ENCODE measurements at regions not wholly inside any gene's neighbourhood (a gene's known extent, or its start where the extent isn't known, plus 50 kb on each side); places are given as distances from the start of the nearest gene placed in this dataset.

- intact Hi-C loops (cut with micrococcal nuclease) = no loop called here
Observed at GRCh38 chr9:88077071-88077617, 61.1 kb downstream of the SPATA31C2 start.

GRCh38 chr9:88076286-88077070 is 61.8 kb downstream of the SPATA31C2 start:
- intact Hi-C loops (cut with micrococcal nuclease) = no loop called here

- intact Hi-C loops (cut with micrococcal nuclease) = no loop called here
Observed at GRCh38 chr9:88075966-88076285, 62.3 kb downstream of the SPATA31C2 start.

GRCh38 chr9:88075506-88075905 is 62.8 kb downstream of the SPATA31C2 start:
- intact Hi-C loops (cut with micrococcal nuclease) = no loop called here

GRCh38 chr9:88074931-88075330 is 63.3 kb downstream of the SPATA31C2 start:
- intact Hi-C loops (cut with micrococcal nuclease) = no loop called here

- intact Hi-C loops (cut with micrococcal nuclease) = no loop called here
Observed at GRCh38 chr9:88072831-88073375, 65.4 kb downstream of the SPATA31C2 start.

- intact Hi-C loops (cut with micrococcal nuclease) = no loop called here
Observed at GRCh38 chr9:88071331-88071730, 66.9 kb downstream of the SPATA31C2 start.

GRCh38 chr9:88065619-88066018 is 72.7 kb downstream of the SPATA31C2 start:
- intact Hi-C loops (cut with micrococcal nuclease) = no loop called here

GRCh38 chr9:88064554-88064953 is 73.7 kb downstream of the SPATA31C2 start:
- intact Hi-C loops (cut with micrococcal nuclease) = no loop called here

GRCh38 chr9:88060746-88061145 is 77.5 kb downstream of the SPATA31C2 start:
- intact Hi-C loops (cut with micrococcal nuclease) = no loop called here

- intact Hi-C loops (cut with micrococcal nuclease) = no loop called here
Observed at GRCh38 chr9:88059469-88059868, 78.8 kb downstream of the SPATA31C2 start.

GRCh38 chr9:88056876-88057275 is 81.4 kb downstream of the SPATA31C2 start:
- intact Hi-C loops (cut with micrococcal nuclease) = no loop called here

- intact Hi-C loops (cut with micrococcal nuclease) = no loop called here
Observed at GRCh38 chr9:88053856-88054501, 79.6 kb upstream of the CDK20 start.

GRCh38 chr9:88052321-88052965 is 78.1 kb upstream of the CDK20 start:
- intact Hi-C loops (cut with micrococcal nuclease) = no loop called here

- intact Hi-C loops (cut with micrococcal nuclease) = no loop called here
Observed at GRCh38 chr9:88051138-88051537, 76.8 kb upstream of the CDK20 start.

GRCh38 chr9:88049677-88050307 is 75.5 kb upstream of the CDK20 start:
- intact Hi-C loops (cut with micrococcal nuclease) = loop anchor here (2.0 kb wide), 1 partner anchor 75 kb away; the partner anchor contains the start of gene CDK20

GRCh38 chr9:88046542-88046941 is 72.2 kb upstream of the CDK20 start:
- intact Hi-C loops (cut with micrococcal nuclease) = no loop called here

GRCh38 chr9:88045686-88046085 is 71.4 kb upstream of the CDK20 start:
- intact Hi-C loops (cut with micrococcal nuclease) = no loop called here

- intact Hi-C loops (cut with micrococcal nuclease) = no loop called here
Observed at GRCh38 chr9:88044200-88044599, 69.9 kb upstream of the CDK20 start.

GRCh38 chr9:88043647-88044046 is 69.3 kb upstream of the CDK20 start:
- intact Hi-C loops (cut with micrococcal nuclease) = no loop called here

GRCh38 chr9:88041447-88041846 is 67.1 kb upstream of the CDK20 start:
- intact Hi-C loops (cut with micrococcal nuclease) = no loop called here

Data from T-helper 2 cell treated with Interferon-gamma antibody and Interleukin-4, amounts not matched to agents 100 ng/mL and 5 ng/mL, for 36 hours (primary cell).